ENCODE measurements at regions not wholly inside any gene's neighbourhood (a gene's known extent, or its start where the extent isn't known, plus 50 kb on each side); places are given as distances from the start of the nearest gene placed in this dataset.

- Histone ChIP-seq H3K9me3 (replicated peaks; ENCODE audit: control insufficient read depth, insufficient read depth, low read length) (no peaks in the 10 kb centered on the region), H3K9me1 (replicated peaks; ENCODE audit: control insufficient read depth, extremely low read depth, insufficient read depth, low read length) (no peaks in the 10 kb centered on the region), H3K9ac (replicated peaks; ENCODE audit: extremely low read depth, insufficient read depth, low read length) (no peak overlapping the region), H2AFZ (ENCODE audit: low read depth, low read length) (no peak overlapping the region), H3K27ac (ENCODE audit: insufficient read depth, low read depth, low read length) (no peak overlapping the region), H3K4me2 (ENCODE audit: insufficient read depth, low read length) (no peak overlapping the region), H3K79me2 (ENCODE audit: control insufficient read depth, insufficient read depth, low read length) (no peaks in the 10 kb centered on the region), H3K27me3 (ENCODE audit: control insufficient read depth in 2 of 2, insufficient read depth in 2 of 2, low read length in 2 of 2) (no peaks in the 10 kb centered on the region), H3K4me3 (replicated peaks in 1 of 3; ENCODE audit: insufficient read depth in 1 of 3, low read depth in 1 of 3, low read length in 3 of 3) (no peak overlapping the region), H3K36me3 (ENCODE audit: control insufficient read depth in 2 of 2, extremely low read depth in 1 of 2, insufficient read depth in 2 of 2, low read length in 2 of 2) (no peaks in the 10 kb centered on the region), H4K20me1 (replicated peaks; ENCODE audit: control insufficient read depth, extremely low read depth, insufficient read depth, low read length) (no peaks in the 10 kb centered on the region), H3K4me1 (ENCODE audit: control insufficient read depth, extremely low read depth, insufficient read depth, low read length) (no peaks in the 10 kb centered on the region)
- DNase-seq (ENCODE audit: low read depth, low spot score) = no peak
- CTCF ChIA-PET = no interaction called here
- no TSS peak for BruUV-seq (replicated peaks)
- TF ChIP-seq GATA2 (IDR thresholded peaks at IDR 0.05; ENCODE audit: insufficient read depth, insufficient read length, low read depth, low read length) (no peak), FOS (IDR thresholded peaks at IDR 0.05; ENCODE audit: borderline replicate concordance, insufficient read depth, low read length) (no peak), EZH2 (IDR thresholded peaks at IDR 0.05; ENCODE audit: borderline replicate concordance, low read depth, low read length, severe bottlenecking) (no peak), MYC (IDR thresholded peaks at IDR 0.05; ENCODE audit: low read depth, low read length) (no peak), JUN (IDR thresholded peaks at IDR 0.05; ENCODE audit: borderline replicate concordance, insufficient read depth, insufficient read length, low read depth) (no peak), POLR2A (IDR thresholded peaks at IDR 0.05; ENCODE audit: low read depth, low read length) (no peak), MAX (IDR thresholded peaks at IDR 0.05; ENCODE audit: insufficient read depth, insufficient read length) (no peak), POLR2AphosphoS5 (IDR thresholded peaks at IDR 0.05; ENCODE audit: insufficient read depth, low read depth, low read length) (no peak)
- TF ChIP-seq, protein P1, sequence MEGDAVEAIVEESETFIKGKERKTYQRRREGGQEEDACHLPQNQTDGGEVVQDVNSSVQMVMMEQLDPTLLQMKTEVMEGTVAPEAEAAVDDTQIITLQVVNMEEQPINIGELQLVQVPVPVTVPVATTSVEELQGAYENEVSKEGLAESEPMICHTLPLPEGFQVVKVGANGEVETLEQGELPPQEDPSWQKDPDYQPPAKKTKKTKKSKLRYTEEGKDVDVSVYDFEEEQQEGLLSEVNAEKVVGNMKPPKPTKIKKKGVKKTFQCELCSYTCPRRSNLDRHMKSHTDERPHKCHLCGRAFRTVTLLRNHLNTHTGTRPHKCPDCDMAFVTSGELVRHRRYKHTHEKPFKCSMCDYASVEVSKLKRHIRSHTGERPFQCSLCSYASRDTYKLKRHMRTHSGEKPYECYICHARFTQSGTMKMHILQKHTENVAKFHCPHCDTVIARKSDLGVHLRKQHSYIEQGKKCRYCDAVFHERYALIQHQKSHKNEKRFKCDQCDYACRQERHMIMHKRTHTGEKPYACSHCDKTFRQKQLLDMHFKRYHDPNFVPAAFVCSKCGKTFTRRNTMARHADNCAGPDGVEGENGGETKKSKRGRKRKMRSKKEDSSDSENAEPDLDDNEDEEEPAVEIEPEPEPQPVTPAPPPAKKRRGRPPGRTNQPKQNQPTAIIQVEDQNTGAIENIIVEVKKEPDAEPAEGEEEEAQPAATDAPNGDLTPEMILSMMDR (IDR thresholded peaks at IDR 0.05; ENCODE audit: extremely low read depth in 1 of 2, insufficient read depth in 1 of 2, low read depth in 1 of 2, low read length in 2 of 2) = no peak
- dilution Hi-C loops (cut with MboI; ENCODE audit: extremely low pct_ligation_motif_present, low sequenced_read_pairs) = no loop called here
- no peak for FAIRE-seq
- POLR2A ChIA-PET = no interaction called here
- intact Hi-C loops (cut with micrococcal nuclease) = no loop called here
Observed at GRCh38 chr4:126047114-126047513, 732.4 kb downstream of the FAT4 start.
